ENCODE measurements at regions not wholly inside any gene's neighbourhood (a gene's known extent, or its start where the extent isn't known, plus 50 kb on each side); places are given as distances from the start of the nearest gene placed in this dataset.

GRCh38 chr22:46055911-46056545 lies 79.1 kb upstream of the WNT7B start:
- H3K27ac ChIP-seq, result no peak overlapping the region
- no peaks in the 10 kb centered on the region for H3K4me1 ChIP-seq (ENCODE audit: low read depth)
- no peaks in the 10 kb centered on the region for H3K9me3 ChIP-seq (ENCODE audit: low read depth)
- peaks cover 26% of the 10 kb centered on the region for H3K27me3 ChIP-seq
- no peak for DNase-seq (ENCODE audit: low read depth in 1 of 2, low spot score in 1 of 2)
- no peaks in the 10 kb centered on the region for H3K36me3 ChIP-seq
- H3K4me3 ChIP-seq, result no peak overlapping the region
- TF ChIP-seq, protein P1, sequence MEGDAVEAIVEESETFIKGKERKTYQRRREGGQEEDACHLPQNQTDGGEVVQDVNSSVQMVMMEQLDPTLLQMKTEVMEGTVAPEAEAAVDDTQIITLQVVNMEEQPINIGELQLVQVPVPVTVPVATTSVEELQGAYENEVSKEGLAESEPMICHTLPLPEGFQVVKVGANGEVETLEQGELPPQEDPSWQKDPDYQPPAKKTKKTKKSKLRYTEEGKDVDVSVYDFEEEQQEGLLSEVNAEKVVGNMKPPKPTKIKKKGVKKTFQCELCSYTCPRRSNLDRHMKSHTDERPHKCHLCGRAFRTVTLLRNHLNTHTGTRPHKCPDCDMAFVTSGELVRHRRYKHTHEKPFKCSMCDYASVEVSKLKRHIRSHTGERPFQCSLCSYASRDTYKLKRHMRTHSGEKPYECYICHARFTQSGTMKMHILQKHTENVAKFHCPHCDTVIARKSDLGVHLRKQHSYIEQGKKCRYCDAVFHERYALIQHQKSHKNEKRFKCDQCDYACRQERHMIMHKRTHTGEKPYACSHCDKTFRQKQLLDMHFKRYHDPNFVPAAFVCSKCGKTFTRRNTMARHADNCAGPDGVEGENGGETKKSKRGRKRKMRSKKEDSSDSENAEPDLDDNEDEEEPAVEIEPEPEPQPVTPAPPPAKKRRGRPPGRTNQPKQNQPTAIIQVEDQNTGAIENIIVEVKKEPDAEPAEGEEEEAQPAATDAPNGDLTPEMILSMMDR (IDR thresholded peaks at IDR 0.05; ENCODE audit: low read depth, low read length), result no peak

DNA sequence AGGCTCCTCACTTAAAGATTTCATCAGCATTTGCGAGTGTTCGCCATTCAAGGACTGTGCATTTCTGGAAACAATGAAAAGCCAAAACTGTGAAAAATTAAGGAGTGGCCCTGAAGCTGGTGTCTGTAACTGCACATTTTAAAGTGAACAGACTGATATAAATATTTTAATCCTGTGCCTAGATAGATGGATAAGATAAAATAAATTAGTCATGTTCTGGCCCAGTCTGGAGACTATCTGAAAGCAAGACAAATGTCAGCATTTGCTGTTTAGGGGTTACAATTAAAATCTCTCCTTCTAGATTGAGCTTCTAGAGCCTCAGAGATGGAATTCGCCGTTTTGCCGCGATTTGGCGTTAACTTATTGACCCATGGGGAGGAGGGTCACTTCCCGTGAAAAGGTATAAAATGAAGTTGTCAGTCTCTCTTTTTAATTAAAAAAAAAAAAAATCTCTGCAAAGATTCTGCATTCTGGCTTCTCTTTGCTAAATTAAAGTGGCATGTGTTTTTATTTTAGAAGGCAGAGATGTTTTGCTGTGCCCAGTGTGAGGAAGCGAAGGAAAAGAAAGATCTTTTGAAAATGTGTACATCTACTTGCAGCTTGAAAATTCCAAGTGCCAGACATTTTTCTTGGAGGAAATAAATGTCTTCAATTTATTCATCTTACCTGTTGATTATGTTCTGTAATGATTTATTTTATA lies 79.7 kb upstream of the WNT7B start:
- DNase-seq (ENCODE audit: low read depth in 1 of 2, low spot score in 1 of 2), result no peak
- H3K36me3 ChIP-seq, result no peaks in the 10 kb centered on the region
- no peak overlapping the region for H3K4me3 ChIP-seq
- TF ChIP-seq, protein P1 (IDR thresholded peaks at IDR 0.05; ENCODE audit: low read depth, low read length), result no peak
- H3K27ac ChIP-seq, result no peak overlapping the region
- H3K9me3 ChIP-seq (ENCODE audit: low read depth), result no peaks in the 10 kb centered on the region
- H3K4me1 ChIP-seq (ENCODE audit: low read depth), result no peaks in the 10 kb centered on the region
- H3K27me3 ChIP-seq, result peaks cover 32% of the 10 kb centered on the region

- no peaks in the 10 kb centered on the region for H3K36me3 ChIP-seq
- no peak for DNase-seq (ENCODE audit: low read depth in 1 of 2, low spot score in 1 of 2)
- no peak overlapping the region for H3K4me3 ChIP-seq
- H3K27me3 ChIP-seq, result peaks cover 40% of the 10 kb centered on the region
- no peaks in the 10 kb centered on the region for H3K9me3 ChIP-seq (ENCODE audit: low read depth)
- no peak overlapping the region for H3K27ac ChIP-seq
- TF ChIP-seq, protein P1 (IDR thresholded peaks at IDR 0.05; ENCODE audit: low read depth, low read length), result no peak
- H3K4me1 ChIP-seq (ENCODE audit: low read depth), result no peaks in the 10 kb centered on the region
These were observed 80.5 kb upstream of the WNT7B start for GRCh38 chr22:46057246-46058090.

DNA sequence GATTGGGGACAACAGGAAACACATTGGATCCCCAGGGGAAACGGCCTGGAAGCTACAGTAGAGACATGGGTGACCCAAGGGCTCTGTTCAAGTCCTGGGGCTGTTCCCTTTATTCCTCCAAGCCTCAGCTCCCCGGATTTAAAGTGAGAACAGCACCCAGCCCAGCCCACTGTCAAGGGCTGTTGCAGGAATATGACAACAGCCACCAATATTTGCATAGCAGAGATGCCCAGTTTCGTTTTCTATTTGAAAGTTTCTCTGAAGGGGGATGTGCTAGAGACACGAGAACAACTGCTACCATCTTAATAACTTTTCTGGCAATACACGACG lies 81.1 kb upstream of the WNT7B start:
- DNase-seq (ENCODE audit: low read depth in 1 of 2, low spot score in 1 of 2), result peak in 1 of 2 donors; percentile 51
- TF ChIP-seq, protein P1 (IDR thresholded peaks at IDR 0.05; ENCODE audit: low read depth, low read length), result no peak
- H3K27ac ChIP-seq, result no peak overlapping the region

GRCh38 chr22:46058591-46059519 lies 81.9 kb upstream of the WNT7B start:
- H3K4me3 ChIP-seq, result no peak overlapping the region
- TF ChIP-seq, protein P1 (IDR thresholded peaks at IDR 0.05; ENCODE audit: low read depth, low read length), result no peak
- peaks cover 54% of the 10 kb centered on the region for H3K27me3 ChIP-seq

More for the DNA sequence above, 81.1 kb upstream of the WNT7B start:
- H3K9me3 ChIP-seq (ENCODE audit: low read depth), result no peaks in the 10 kb centered on the region
- peaks cover 46% of the 10 kb centered on the region for H3K27me3 ChIP-seq
- no peak overlapping the region for H3K4me3 ChIP-seq
- H3K4me1 ChIP-seq (ENCODE audit: low read depth), result no peaks in the 10 kb centered on the region
- H3K36me3 ChIP-seq, result no peaks in the 10 kb centered on the region

More at GRCh38 chr22:46058591-46059519, 81.9 kb upstream of the WNT7B start:
- no peak overlapping the region for H3K27ac ChIP-seq
- H3K4me1 ChIP-seq (ENCODE audit: low read depth), result no peaks in the 10 kb centered on the region
- H3K9me3 ChIP-seq (ENCODE audit: low read depth), result no peaks in the 10 kb centered on the region
- no peaks in the 10 kb centered on the region for H3K36me3 ChIP-seq
- no peak for DNase-seq (ENCODE audit: low read depth in 1 of 2, low spot score in 1 of 2)
